HEK293 (cell line): ENCODE measurements at regions not wholly inside any gene's neighbourhood (a gene's known extent, or its start where the extent isn't known, plus 50 kb on each side); places are given as distances from the start of the nearest gene placed in this dataset.

Experiments used
- CTCF ChIA-PET: fragments of 350-600 bp; formaldehyde crosslinking; extraction: SDS; loops from one replicate; lab custom pipeline; 2021; ENCODE audit warnings: antibody characterized with exemption; lab: Yijun Ruan, JAX
- POLR2A ChIA-PET: fragments of 300-600 bp; formaldehyde crosslinking; extraction: SDS; loops from one replicate; lab custom pipeline; 2020; ENCODE audit warnings: antibody characterized with exemption, inconsistent platforms; lab: Yijun Ruan, JAX
- H3K27ac ChIP-seq: fragments of 200-500 bp; sonication (Bioruptor generic); 2 replicates; pipeline ENCODE4 v1.5.1; 2014; ENCODE audit warnings: low read depth, low read length, control low read depth, inconsistent platforms; ENCODE audit errors: extremely low read depth
- H3K36me3 ChIP-seq, 2 experiments: fragments of 200-500 bp in 1 of 2; sonication (Bioruptor generic) in 1 of 2; 1 replicate in 1 of 2; 2 replicates in 1 of 2; pipeline ENCODE4 v1.5.1; 2014 to 2017; ENCODE audit warnings: inconsistent platforms in 2 of 2, low read length in 2 of 2; ENCODE audit not compliant: control insufficient read depth in 2 of 2, insufficient read depth in 1 of 2
- H3K4me1 ChIP-seq: fragments of 200-500 bp; sonication (Bioruptor generic); 2 replicates; pipeline ENCODE4 v1.5.1; 2014; ENCODE audit warnings: mild to moderate bottlenecking, low read length, inconsistent platforms; ENCODE audit not compliant: control insufficient read depth, insufficient read depth
- H3K4me3 ChIP-seq: 2 replicates; pipeline ENCODE4 v1.5.1; 2011; ENCODE audit warnings: low read depth, mild to moderate bottlenecking, control low read depth, low read length, moderate library complexity
- H3K9me3 ChIP-seq: fragments of 200-500 bp; sonication (Bioruptor generic); 2 replicates; pipeline ENCODE4 v1.5.1; 2014; ENCODE audit warnings: low read depth, low read length, inconsistent platforms; ENCODE audit not compliant: control insufficient read depth, insufficient read depth
- ATF2 ChIP-seq: fragments of 450-650 bp; formaldehyde crosslinking; IDR thresholded peaks from 2 replicates; pipeline ENCODE4 v1.5.1; 2016; ENCODE audit warnings: missing biosample characterization, missing genetic modification characterization, low read depth
- BCL6B ChIP-seq: fragments of 450-650 bp; formaldehyde crosslinking; IDR thresholded peaks from 2 replicates; pipeline ENCODE4 v1.5.1; 2017; ENCODE audit warnings: missing biosample characterization, missing genetic modification characterization
- HOXD13 ChIP-seq: sonication (generic); formaldehyde crosslinking; IDR thresholded peaks from 2 replicates; pipeline ENCODE4 v1.8.0; 2022; ENCODE audit warnings: missing genetic modification reagents, borderline replicate concordance
- KLF16 ChIP-seq: fragments of 450-650 bp; formaldehyde crosslinking; IDR thresholded peaks from 2 replicates; pipeline ENCODE4 v1.5.1; 2017; ENCODE audit warnings: missing biosample characterization, missing genetic modification characterization
- REST ChIP-seq: fragments of 450-650 bp; formaldehyde crosslinking; IDR thresholded peaks from 2 replicates; pipeline ENCODE4 v1.5.1; 2016; ENCODE audit warnings: missing biosample characterization, missing genetic modification characterization
- ZEB2 ChIP-seq: fragments of 450-650 bp; formaldehyde crosslinking; IDR thresholded peaks from 2 replicates; pipeline ENCODE4 v1.5.1; 2016; ENCODE audit warnings: missing biosample characterization, missing genetic modification characterization
- ZNF169 ChIP-seq: fragments of 450-650 bp; formaldehyde crosslinking; IDR thresholded peaks from 2 replicates; pipeline ENCODE4 v1.5.1; 2016; ENCODE audit warnings: missing biosample characterization, missing genetic modification characterization
- ZNF174 ChIP-seq: fragments of 450-650 bp; formaldehyde crosslinking; IDR thresholded peaks from 2 replicates; pipeline ENCODE4 v1.5.0; 2017; ENCODE audit warnings: missing biosample characterization, mild to moderate bottlenecking, missing genetic modification characterization
- ZNF175 ChIP-seq: fragments of 450-650 bp; formaldehyde crosslinking; IDR thresholded peaks from 2 replicates; pipeline ENCODE4 v1.5.1; 2016; ENCODE audit warnings: missing biosample characterization, missing genetic modification characterization
- ZNF280C ChIP-seq: fragments of 450-650 bp; formaldehyde crosslinking; IDR thresholded peaks from 2 replicates; pipeline ENCODE4 v1.5.1; 2016; ENCODE audit warnings: missing biosample characterization, missing genetic modification characterization
- ZNF354C ChIP-seq: fragments of 450-650 bp; formaldehyde crosslinking; IDR thresholded peaks from 2 replicates; pipeline ENCODE4 v1.5.1; 2016; ENCODE audit warnings: missing biosample characterization, missing genetic modification characterization, low read depth, borderline replicate concordance
- ZNF394 ChIP-seq: fragments of 450-650 bp; formaldehyde crosslinking; IDR thresholded peaks from 2 replicates; pipeline ENCODE4 v1.5.1; 2016; ENCODE audit warnings: missing biosample characterization, missing genetic modification characterization, mild to moderate bottlenecking, moderate library complexity, borderline replicate concordance
- ZNF596 ChIP-seq: fragments of 450-650 bp; IDR thresholded peaks from 2 replicates; pipeline ENCODE4 v1.5.0; 2018; ENCODE audit warnings: missing biosample characterization, mild to moderate bottlenecking, missing genetic modification characterization, moderate library complexity
- ZNF621 ChIP-seq: fragments of 450-650 bp; formaldehyde crosslinking; IDR thresholded peaks from 2 replicates; pipeline ENCODE4 v1.5.1; 2017; ENCODE audit warnings: missing biosample characterization, missing genetic modification characterization
- ZNF664 ChIP-seq: fragments of 450-650 bp; formaldehyde crosslinking; IDR thresholded peaks from 2 replicates; pipeline ENCODE4 v1.5.1; 2016; ENCODE audit warnings: missing biosample characterization, missing genetic modification characterization
- ZNF768 ChIP-seq: fragments of 450-650 bp; formaldehyde crosslinking; IDR thresholded peaks from 2 replicates; pipeline ENCODE4 v1.5.1; 2018; ENCODE audit warnings: missing biosample characterization, mild to moderate bottlenecking, missing genetic modification characterization
- ZSCAN23 ChIP-seq: fragments of 450-650 bp; formaldehyde crosslinking; IDR thresholded peaks from 2 replicates; pipeline ENCODE4 v1.5.1; 2016; ENCODE audit warnings: missing biosample characterization, missing genetic modification characterization

GRCh38 chr5:135139381-135140134 lies 105.5 kb upstream of the PITX1 start (continued):
- no peak for TF ChIP-seq HOXD13 (CRISPR knock-in tag)
- TF ChIP-seq ZNF169: no peak

- TF ChIP-seq ZNF621 (tag by site-specific recombination) (no peak), ZNF175 (tag by site-specific recombination) (no peak), KLF16 (tag by site-specific recombination) (no peak), ZNF354C (no peak), ZEB2 (tag by site-specific recombination) (no peak), ATF2 (tag by site-specific recombination) (no peak), ZNF280C (no peak), BCL6B (tag by site-specific recombination) (no peak), REST (no peak), ZNF394 (tag by site-specific recombination) (no peak), ZSCAN23 (tag by site-specific recombination) (no peak), ZNF768 (no peak), ZNF664 (no peak), ZNF596 (tag by site-specific recombination) (no peak), ZNF174 (tag by site-specific recombination) (no peak)
- POLR2A ChIA-PET: no interaction called here
- Histone ChIP-seq H3K36me3 (no peaks in the 10 kb centered on the region), H3K27ac (no peak overlapping the region), H3K4me1 (peaks cover 5% of the 10 kb centered on the region), H3K4me3 (no peak overlapping the region), H3K9me3 (no peaks in the 10 kb centered on the region)
- CTCF ChIA-PET: no interaction called here
These were observed 104.3 kb upstream of the PITX1 start for GRCh38 chr5:135138116-135138850.
